Adrenal gland (tissue), 9 donors: ENCODE measurements at regions not wholly inside any gene's neighbourhood (a gene's known extent, or its start where the extent isn't known, plus 50 kb on each side); places are given as distances from the start of the nearest gene placed in this dataset.

Source experiments
- DNase-seq, 7 donors: peaks; one replicate each; pipeline ENCODE4 v3.0.0-alpha.2; 2019 to 2020
- H3K27ac ChIP-seq, 5 donors: fragments of 200-600 bp; sonication (generic) in 4 of 5; 1 replicate in 3 of 5; 2 replicates in 2 of 5; pipeline versions ENCODE4 v1.5.1 to v1.8.0; 2016 to 2020; ENCODE audit warnings: mild to moderate bottlenecking in 1 of 5
- H3K27me3 ChIP-seq: fragments of 200-600 bp; 2 replicates; pipeline ENCODE4 v1.8.0; 2021
- H3K36me3 ChIP-seq, 2 donors: fragments of 200-600 bp; replicated peaks in 1 of 2; 1 replicate in 1 of 2; 2 replicates in 1 of 2; pipeline versions ENCODE4 v1.5.1 to v1.8.0; 2018 to 2022
- H3K4me1 ChIP-seq, 2 donors: fragments of 200-600 bp; replicated peaks in 1 of 2; 1 replicate in 1 of 2; 2 replicates in 1 of 2; pipeline versions ENCODE4 v1.5.1 to v1.8.0; 2018 to 2021
- H3K4me3 ChIP-seq, 4 donors: fragments of 200-600 bp; sonication (generic) in 3 of 4; one replicate each; pipeline ENCODE4 v1.5.1; 2016 to 2018
- H3K9me3 ChIP-seq, 3 donors: fragments of 200-600 bp; sonication (generic) in 1 of 3; replicated peaks in 1 of 3; 1 replicate in 2 of 3; 2 replicates in 1 of 3; pipeline versions ENCODE4 v1.5.1 to v1.8.0; 2016 to 2021
- CTCF ChIP-seq, 6 experiments: fragments of 450-650 bp in 4 of 6; fragments of 200-600 bp in 2 of 6; sonication (generic) in 1 of 6; IDR thresholded peaks; 1 replicate in 5 of 6; 2 replicates in 1 of 6; pipeline versions ENCODE4 v1.5.1 to v1.8.0; 2016 to 2021; ENCODE audit warnings: antibody characterized with exemption in 6 of 6, mild to moderate bottlenecking in 2 of 6, moderate library complexity in 1 of 6
- POLR2A ChIP-seq, 2 donors: fragments of 450-650 bp; IDR thresholded peaks; one replicate each; pipeline ENCODE4 v1.6.1; 2017; ENCODE audit warnings: antibody characterized with exemption in 2 of 2, mild to moderate bottlenecking in 2 of 2, moderate library complexity in 1 of 2
- WGBS, 4 donors: extraction: QIAGEN DNeasy Blood & Tissue Kit in 2 of 4; methylation state at CpG; one replicate each; pipeline versions ENCODE4 v1.1.5 to v1.1.7; 2013 to 2017; 5-methylcytosine and 5-hydroxymethylcytosine counted together
- intact Hi-C, 2 donors: fragments of 100-400 bp; cut with DNase I; formaldehyde crosslinking; loops; one replicate each; pipeline versions ENCODE4 v1.14.1 to v1.15.0; 2022 to 2023
- donor health status: healthy with polysubstance abuse.
- donor health status: Bipolar disorder and iron deficiency.
- donor health status: DM: yes; HTN: yes; CAD: no.
- donor health status: DM: no; HTN: no; CAD: no.
- donor health status: DM: no; HTN: no; CAD: no.

- DNase-seq: no peak
- no peak overlapping the region for H3K27ac ChIP-seq
- WGBS, 4 donors: 64 to 84% (median 68%) methylated on average over 4 of the region's 4 CpGs
- intact Hi-C loops: no loop called here
- no peak for TF ChIP-seq POLR2A (IDR thresholded peaks at IDR 0.05)
- TF ChIP-seq CTCF (IDR thresholded peaks at IDR 0.05): no peak
- H3K4me3 ChIP-seq: no peak overlapping the region
- H3K27me3 ChIP-seq: no peaks in the 10 kb centered on the region
- H3K4me1 ChIP-seq: no peaks in the 10 kb centered on the region
- no peaks in the 10 kb centered on the region for H3K36me3 ChIP-seq
- H3K9me3 ChIP-seq: no peaks in the 10 kb centered on the region
Measured at GRCh38 chr2:122423934-122424333, 668.5 kb downstream of the TSN start.

GRCh38 chr2:122433123-122433754, 677.8 kb downstream of the TSN start:
- Histone ChIP-seq H3K4me1 (no peaks in the 10 kb centered on the region), H3K27me3 (no peaks in the 10 kb centered on the region)

GRCh38 chr2:122445003-122445402, 689.6 kb downstream of the TSN start:
- no peaks in the 10 kb centered on the region for H3K36me3 ChIP-seq
- WGBS, 4 donors: 33 to 92% (median 90%) methylated on average over 1 of the region's 1 CpG
- no peak overlapping the region for H3K4me3 ChIP-seq
- no peak for DNase-seq
- intact Hi-C loops: no loop called here
- no peaks in the 10 kb centered on the region for H3K27me3 ChIP-seq
- H3K4me1 ChIP-seq: no peaks in the 10 kb centered on the region
- H3K27ac ChIP-seq: no peak overlapping the region
- TF ChIP-seq CTCF (IDR thresholded peaks at IDR 0.05) (no peak), POLR2A (IDR thresholded peaks at IDR 0.05) (no peak)
- H3K9me3 ChIP-seq: no peaks in the 10 kb centered on the region

More at GRCh38 chr2:122433123-122433754, 677.8 kb downstream of the TSN start:
- Histone ChIP-seq H3K9me3 (no peaks in the 10 kb centered on the region), H3K27ac (no peak overlapping the region), H3K4me3 (no peak overlapping the region), H3K36me3 (no peaks in the 10 kb centered on the region)
- 56 to 77% (median 64%) methylated on average over 8 of the region's 8 CpGs for WGBS, 4 donors
- intact Hi-C loops: no loop called here
- no peak for DNase-seq
- no peak for TF ChIP-seq CTCF (IDR thresholded peaks at IDR 0.05)
- no peak for TF ChIP-seq POLR2A (IDR thresholded peaks at IDR 0.05)

GRCh38 chr2:122446761-122447160, 691.3 kb downstream of the TSN start:
- no peak for DNase-seq
- Histone ChIP-seq H3K27me3 (no peaks in the 10 kb centered on the region), H3K36me3 (no peaks in the 10 kb centered on the region), H3K4me3 (no peak overlapping the region), H3K9me3 (no peaks in the 10 kb centered on the region), H3K27ac (no peak overlapping the region), H3K4me1 (no peaks in the 10 kb centered on the region)
- no peak for TF ChIP-seq POLR2A (IDR thresholded peaks at IDR 0.05)
- no peak for TF ChIP-seq CTCF (IDR thresholded peaks at IDR 0.05)
- intact Hi-C loops: no loop called here
- WGBS, 4 donors: 57 to 76% (median 67%) methylated on average over 4 of the region's 4 CpGs
